SU-DHL-6 (cell line): ENCODE measurements at regions not wholly inside any gene's neighbourhood (a gene's known extent, or its start where the extent isn't known, plus 50 kb on each side); places are given as distances from the start of the nearest gene placed in this dataset.

Experiments used
- CTCF ChIP-seq: fragments of 200-600 bp; sonication (generic); IDR thresholded peaks from one replicate; pipeline ENCODE4 v1.5.1; 2017; ENCODE audit warnings: antibody characterized with exemption, mild to moderate bottlenecking, low read length, moderate library complexity; ENCODE audit not compliant: insufficient read depth, poor library complexity, severe bottlenecking
- EZH2phosphoT487 ChIP-seq: fragments of 200-600 bp; sonication (generic), shearing (Covaris generic); conservative IDR thresholded peaks from 2 replicates; pipeline ENCODE4 v1.6.1; 2018; ENCODE audit warnings: mild to moderate bottlenecking, antibody characterized with exemption, low read length, moderate library complexity, mixed read lengths

GRCh38 chr11:81033779-81034540 is 1593.1 kb upstream of the TENM4 start:
- TF ChIP-seq CTCF, result no peak
- TF ChIP-seq EZH2phosphoT487, result no peak
